Mesenchymal stem cell (in vitro differentiated cells and primary cell): ENCODE measurements at regions not wholly inside any gene's neighbourhood (a gene's known extent, or its start where the extent isn't known, plus 50 kb on each side); places are given as distances from the start of the nearest gene placed in this dataset.

ENCODE experiments used
- DNase-seq: peaks from one replicate; pipeline ENCODE4 v3.0.0-alpha.2; 2013
- H2AFZ ChIP-seq: one replicate; pipeline ENCODE4 v1.6.1; 2013; ENCODE audit warnings: low read depth, mild to moderate bottlenecking, control low read depth, inconsistent platforms, low read length, moderate library complexity
- H2AK5ac ChIP-seq: 2 replicates; pipeline ENCODE4 v1.6.1; 2013; ENCODE audit warnings: low read length, moderate library complexity, mild to moderate bottlenecking, inconsistent platforms; ENCODE audit not compliant: severe bottlenecking
- H2BK120ac ChIP-seq: one replicate; pipeline ENCODE4 v1.6.1; 2013; ENCODE audit warnings: low read depth, mild to moderate bottlenecking, inconsistent platforms, low read length, moderate library complexity
- H2BK12ac ChIP-seq, 2 experiments: one replicate each; pipeline ENCODE4 v1.6.1; 2013; ENCODE audit warnings: inconsistent platforms in 2 of 2, low read length in 2 of 2, mild to moderate bottlenecking in 2 of 2, moderate library complexity in 2 of 2, control low read depth in 1 of 2
- H2BK15ac ChIP-seq: one replicate; pipeline ENCODE4 v1.6.1; 2013; ENCODE audit warnings: mild to moderate bottlenecking, low read depth, inconsistent platforms; ENCODE audit not compliant: poor library complexity, severe bottlenecking
- H2BK5ac ChIP-seq: 2 replicates; pipeline ENCODE4 v1.6.1; 2013; ENCODE audit warnings: low read depth, mild to moderate bottlenecking, low read length, control low read depth, inconsistent platforms; ENCODE audit not compliant: poor library complexity, severe bottlenecking
- H3K14ac ChIP-seq, 2 experiments: one replicate each; pipeline ENCODE4 v1.6.1; 2013; ENCODE audit warnings: inconsistent platforms in 2 of 2, low read length in 2 of 2, control low read depth in 1 of 2, mild to moderate bottlenecking in 1 of 2, moderate library complexity in 1 of 2
- H3K18ac ChIP-seq, 2 experiments: one replicate each; pipeline ENCODE4 v1.6.1; 2013; ENCODE audit warnings: inconsistent platforms in 2 of 2, low read length in 2 of 2, control low read depth in 1 of 2, low read depth in 1 of 2, mild to moderate bottlenecking in 1 of 2
- H3K23ac ChIP-seq, 2 experiments: one replicate each; pipeline ENCODE4 v1.6.1; 2013; ENCODE audit warnings: inconsistent platforms in 2 of 2, low read length in 2 of 2, mild to moderate bottlenecking in 2 of 2, moderate library complexity in 2 of 2, control low read depth in 1 of 2
- H3K27ac ChIP-seq: 2 replicates; pipeline ENCODE4 v1.5.1; 2013; ENCODE audit warnings: mild to moderate bottlenecking, moderate library complexity, low read length, control low read depth, inconsistent platforms; ENCODE audit not compliant: poor library complexity, severe bottlenecking
- H3K27me3 ChIP-seq, 2 experiments: 2 replicates each; pipeline versions ENCODE4 v1.6.1 to v1.7.0; 2013; ENCODE audit warnings: low read length in 2 of 2, mild to moderate bottlenecking in 2 of 2, moderate library complexity in 2 of 2, control low read depth in 1 of 2, inconsistent platforms in 1 of 2; ENCODE audit not compliant: control insufficient read depth in 1 of 2, insufficient read depth in 1 of 2
- H3K36me3 ChIP-seq, 2 experiments: 2 replicates each; pipeline versions ENCODE4 v1.6.1 to v1.7.0; 2013; ENCODE audit warnings: low read length in 2 of 2, control low read depth in 1 of 2, inconsistent platforms in 1 of 2, low read depth in 1 of 2, mild to moderate bottlenecking in 1 of 2; ENCODE audit not compliant: insufficient read depth in 2 of 2, control insufficient read depth in 1 of 2
- H3K4ac ChIP-seq, 2 experiments: one replicate each; pipeline ENCODE4 v1.6.1; 2013; ENCODE audit warnings: inconsistent platforms in 2 of 2, low read length in 2 of 2, mild to moderate bottlenecking in 2 of 2, moderate library complexity in 2 of 2, control low read depth in 1 of 2, low read depth in 1 of 2
- H3K4me1 ChIP-seq: 2 replicates; pipeline ENCODE4 v1.6.1; 2013; ENCODE audit warnings: low read depth, low read length, control low read depth; ENCODE audit not compliant: control insufficient read depth, insufficient read depth
- H3K4me2 ChIP-seq: 2 replicates; pipeline ENCODE4 v1.6.1; 2013; ENCODE audit warnings: low read length, mild to moderate bottlenecking, inconsistent platforms; ENCODE audit not compliant: poor library complexity, severe bottlenecking
- H3K4me3 ChIP-seq, 2 experiments: 2 replicates each; pipeline versions ENCODE4 v1.5.1 to v1.7.0; 2013; ENCODE audit warnings: low read length in 2 of 2, mild to moderate bottlenecking in 2 of 2, control low read depth in 1 of 2, low read depth in 1 of 2; ENCODE audit not compliant: insufficient read depth in 1 of 2
- H3K79me1 ChIP-seq: replicated peaks from 2 replicates; pipeline ENCODE4 v1.6.1; 2013; ENCODE audit warnings: mild to moderate bottlenecking, control low read depth, low read length, inconsistent platforms; ENCODE audit not compliant: poor library complexity, severe bottlenecking
- H3K9ac ChIP-seq: 2 replicates; pipeline ENCODE4 v1.7.0; 2013; ENCODE audit warnings: mild to moderate bottlenecking, low read length, moderate library complexity
- H3K9me3 ChIP-seq: 2 replicates; pipeline ENCODE4 v1.7.0; 2013; ENCODE audit warnings: mild to moderate bottlenecking, low read length; ENCODE audit not compliant: control insufficient read depth
- H4K8ac ChIP-seq: one replicate; pipeline ENCODE4 v1.6.1; 2013; ENCODE audit warnings: inconsistent platforms, mild to moderate bottlenecking, low read length, moderate library complexity
- H4K91ac ChIP-seq: one replicate; pipeline ENCODE4 v1.6.1; 2013; ENCODE audit warnings: mild to moderate bottlenecking, low read length, inconsistent platforms
- WGBS: methylation state at CpG from one replicate; pipeline ENCODE4 v1.1.7; 2013; ENCODE audit warnings: mixed read lengths; 5-methylcytosine and 5-hydroxymethylcytosine counted together

GRCh38 chr18:60534538-60534937 is 162.0 kb upstream of the MC4R start:
- H3K4ac ChIP-seq, result no peak overlapping the region
- no peak for DNase-seq
- no peaks in the 10 kb centered on the region for H3K79me1 ChIP-seq
- H3K9ac ChIP-seq, result no peak overlapping the region
- H4K91ac ChIP-seq, result no peak overlapping the region
- no peak overlapping the region for H3K14ac ChIP-seq
- H3K27ac ChIP-seq, result no peak overlapping the region
- H3K9me3 ChIP-seq, result no peaks in the 10 kb centered on the region
- WGBS, result 100% methylated on average over 1 of the region's 1 CpG
- no peak overlapping the region for H3K23ac ChIP-seq
- no peak overlapping the region for H2BK5ac ChIP-seq
- H2AK5ac ChIP-seq, result no peak overlapping the region
- H3K4me1 ChIP-seq, result no peaks in the 10 kb centered on the region
- H2BK15ac ChIP-seq, result no peak overlapping the region
- no peak overlapping the region for H3K18ac ChIP-seq
- no peak overlapping the region for H4K8ac ChIP-seq
- H2BK12ac ChIP-seq, result no peak overlapping the region
- H3K36me3 ChIP-seq, result no peaks in the 10 kb centered on the region
- no peak overlapping the region for H3K4me2 ChIP-seq
- no peaks in the 10 kb centered on the region for H3K27me3 ChIP-seq
- H2AFZ ChIP-seq, result no peak overlapping the region
- no peak overlapping the region for H3K4me3 ChIP-seq
- no peak overlapping the region for H2BK120ac ChIP-seq

- no peak overlapping the region for H3K4ac ChIP-seq
- H3K79me1 ChIP-seq, result no peaks in the 10 kb centered on the region
- H3K4me3 ChIP-seq, result no peak overlapping the region
- WGBS, result 80% methylated on average over 1 of the region's 1 CpG
- no peaks in the 10 kb centered on the region for H3K9me3 ChIP-seq
- no peak overlapping the region for H4K91ac ChIP-seq
- no peak overlapping the region for H2BK5ac ChIP-seq
- H3K18ac ChIP-seq, result no peak overlapping the region
- H2AK5ac ChIP-seq, result no peak overlapping the region
- DNase-seq, result no peak
- H2AFZ ChIP-seq, result no peak overlapping the region
- no peak overlapping the region for H2BK15ac ChIP-seq
- no peak overlapping the region for H2BK120ac ChIP-seq
- H2BK12ac ChIP-seq, result no peak overlapping the region
- H3K4me1 ChIP-seq, result no peaks in the 10 kb centered on the region
- H3K27ac ChIP-seq, result no peak overlapping the region
- H3K14ac ChIP-seq, result no peak overlapping the region
- H3K4me2 ChIP-seq, result no peak overlapping the region
- no peaks in the 10 kb centered on the region for H3K36me3 ChIP-seq
- H3K27me3 ChIP-seq, result no peaks in the 10 kb centered on the region
- H3K23ac ChIP-seq, result no peak overlapping the region
- no peak overlapping the region for H4K8ac ChIP-seq
- no peak overlapping the region for H3K9ac ChIP-seq
Measured at GRCh38 chr18:60537074-60537473, 164.5 kb upstream of the MC4R start.

- Histone ChIP-seq H3K4me1 (no peaks in the 10 kb centered on the region), H2BK5ac (no peak overlapping the region), H4K91ac (no peak overlapping the region), H3K4me2 (no peak overlapping the region), H3K23ac (no peak overlapping the region), H3K79me1 (no peaks in the 10 kb centered on the region), H2BK120ac (no peak overlapping the region), H3K4me3 (no peak overlapping the region), H3K14ac (no peak overlapping the region), H4K8ac (no peak overlapping the region), H3K27me3 (no peaks in the 10 kb centered on the region), H3K9me3 (no peaks in the 10 kb centered on the region), H3K9ac (no peak overlapping the region), H2BK12ac (no peak overlapping the region), H3K27ac (no peak overlapping the region), H3K36me3 (no peaks in the 10 kb centered on the region), H2AFZ (no peak overlapping the region), H2AK5ac (no peak overlapping the region), H2BK15ac (no peak overlapping the region), H3K4ac (no peak overlapping the region), H3K18ac (no peak overlapping the region)
- WGBS, result 100% methylated on average over 1 of the region's 2 CpGs
- DNase-seq, result no peak
Measured at GRCh38 chr18:60538891-60539290, 166.3 kb upstream of the MC4R start.

GRCh38 chr18:60541661-60542060 is 169.1 kb upstream of the MC4R start:
- no peak overlapping the region for H2BK15ac ChIP-seq
- H2AK5ac ChIP-seq, result no peak overlapping the region
- no peaks in the 10 kb centered on the region for H3K9me3 ChIP-seq
- H3K23ac ChIP-seq, result no peak overlapping the region
- no peak overlapping the region for H3K9ac ChIP-seq
- no peak overlapping the region for H2BK120ac ChIP-seq
- DNase-seq, result no peak
- H3K18ac ChIP-seq, result no peak overlapping the region
- no peak overlapping the region for H2BK12ac ChIP-seq
- no peak overlapping the region for H3K27ac ChIP-seq
- no peak overlapping the region for H2AFZ ChIP-seq
- H3K79me1 ChIP-seq, result no peaks in the 10 kb centered on the region
- H4K8ac ChIP-seq, result no peak overlapping the region
- H3K4me3 ChIP-seq, result no peak overlapping the region
- H2BK5ac ChIP-seq, result no peak overlapping the region
- peaks cover 0 to 4% of the 10 kb centered on the region in 2 experiments for H3K27me3 ChIP-seq
- no peak overlapping the region for H4K91ac ChIP-seq
- H3K36me3 ChIP-seq, result no peaks in the 10 kb centered on the region
- H3K14ac ChIP-seq, result no peak overlapping the region
- H3K4ac ChIP-seq, result no peak overlapping the region
- H3K4me1 ChIP-seq, result no peaks in the 10 kb centered on the region
- no peak overlapping the region for H3K4me2 ChIP-seq
